GM23338 (cell line): ENCODE measurements at regions not wholly inside any gene's neighbourhood (a gene's known extent, or its start where the extent isn't known, plus 50 kb on each side); places are given as distances from the start of the nearest gene placed in this dataset.

Experiments
- ATAC-seq: fragments of 200-7000 bp; cut with Tn5 transposase; 3 replicates; pipeline ENCODE4 v1.9.1; 2020
- DNase-seq: peaks from one replicate; pipeline ENCODE4 v3.0.0-alpha.2; 2015; ENCODE audit warnings: low spot score
- H2AFZ ChIP-seq: fragments of 200-600 bp; sonication (generic); 2 replicates; pipeline ENCODE4 v1.8.0; 2016; ENCODE audit warnings: antibody characterized with exemption, mild to moderate bottlenecking, moderate library complexity
- H3F3A ChIP-seq: fragments of 200-600 bp; sonication (generic); replicated peaks from 2 replicates; pipeline ENCODE4 v1.8.0; 2017; ENCODE audit warnings: antibody characterized with exemption, mixed run types, low read depth
- H3K27ac ChIP-seq: fragments of 200-600 bp; sonication (generic); 2 replicates; pipeline ENCODE4 v1.6.1; 2016; ENCODE audit warnings: low read depth
- H3K27me3 ChIP-seq: fragments of 200-600 bp; sonication (generic); 2 replicates; pipeline ENCODE4 v1.8.0; 2016; ENCODE audit warnings: mild to moderate bottlenecking, mixed run types, moderate library complexity; ENCODE audit not compliant: insufficient read depth
- H3K36me3 ChIP-seq: fragments of 200-600 bp; sonication (generic); 2 replicates; pipeline ENCODE4 v1.8.0; 2016; ENCODE audit warnings: mild to moderate bottlenecking; ENCODE audit not compliant: insufficient read depth
- H3K4me1 ChIP-seq: fragments of 200-600 bp; sonication (generic); 2 replicates; pipeline ENCODE4 v1.8.0; 2016; ENCODE audit warnings: mild to moderate bottlenecking, moderate library complexity; ENCODE audit not compliant: insufficient read depth
- H3K4me2 ChIP-seq: fragments of 200-600 bp; sonication (generic); 2 replicates; pipeline ENCODE4 v1.7.1; 2017; ENCODE audit warnings: mixed run types
- H3K4me3 ChIP-seq: fragments of 200-600 bp; sonication (generic); 2 replicates; pipeline ENCODE4 v1.6.1; 2016; ENCODE audit warnings: mixed run types
- H3K79me2 ChIP-seq: fragments of 200-600 bp; sonication (generic); replicated peaks from 2 replicates; pipeline ENCODE4 v1.8.0; 2017; ENCODE audit warnings: mild to moderate bottlenecking; ENCODE audit not compliant: insufficient read depth
- H3K9me2 ChIP-seq: fragments of 200-600 bp; sonication (generic); 2 replicates; pipeline ENCODE4 v1.8.0; 2017; ENCODE audit not compliant: insufficient read depth
- H4K20me1 ChIP-seq: fragments of 200-600 bp; sonication (generic); replicated peaks from 2 replicates; pipeline ENCODE4 v1.8.0; 2017; ENCODE audit warnings: mild to moderate bottlenecking; ENCODE audit not compliant: insufficient read depth
- H3K27ac Mint-ChIP-seq: 2 replicates; pipeline ENCODE4 v1.8.0; 2020; ENCODE audit warnings: inconsistent platforms, mild to moderate bottlenecking, moderate library complexity, mixed read lengths
- H3K27me3 Mint-ChIP-seq: 3 replicates; pipeline ENCODE4 v1.8.0; 2022; ENCODE audit warnings: low read depth, mild to moderate bottlenecking, moderate library complexity, mixed read lengths, inconsistent platforms; ENCODE audit not compliant: insufficient read depth, poor library complexity
- H3K36me3 Mint-ChIP-seq: 3 replicates; pipeline ENCODE4 v1.8.0; 2021; ENCODE audit warnings: low read depth, mild to moderate bottlenecking, inconsistent platforms, moderate library complexity, mixed read lengths
- H3K4me1 Mint-ChIP-seq: 3 replicates; pipeline ENCODE4 v1.8.0; 2020; ENCODE audit warnings: mild to moderate bottlenecking, inconsistent platforms, mixed read lengths
- H3K4me3 Mint-ChIP-seq: 3 replicates; pipeline ENCODE4 v1.8.0; 2021; ENCODE audit warnings: moderate library complexity, mild to moderate bottlenecking, inconsistent platforms, mixed read lengths
- H3K9me3 Mint-ChIP-seq: 3 replicates; pipeline ENCODE4 v1.8.0; 2020; ENCODE audit warnings: moderate library complexity, mild to moderate bottlenecking, inconsistent platforms, mixed read lengths
- CREB1 ChIP-seq: fragments of 250-450 bp; sonication (Bioruptor Pico); IDR thresholded peaks from 2 replicates; pipeline ENCODE4 v1.5.0; 2020; ENCODE audit warnings: low read depth, mild to moderate bottlenecking, moderate library complexity
- ETS1 ChIP-seq: IDR thresholded peaks from 2 replicates; pipeline ENCODE4 v1.6.1; 2016; ENCODE audit warnings: antibody characterized with exemption
- EZH2 ChIP-seq: fragments of 200-600 bp; sonication (generic); IDR thresholded peaks from one replicate; pipeline ENCODE4 v1.8.0; 2017; ENCODE audit warnings: antibody characterized with exemption, mild to moderate bottlenecking, low read depth; ENCODE audit not compliant: unreplicated experiment
- EZH2phosphoT487 ChIP-seq: fragments of 200-600 bp; sonication (generic); IDR thresholded peaks from one replicate; pipeline ENCODE4 v1.8.1; 2018; ENCODE audit warnings: antibody characterized with exemption; ENCODE audit not compliant: unreplicated experiment
- JUNB ChIP-seq: IDR thresholded peaks from one replicate; pipeline ENCODE4 v1.6.1; 2016; ENCODE audit warnings: antibody characterized with exemption; ENCODE audit not compliant: unreplicated experiment
- NANOG ChIP-seq: IDR thresholded peaks from 2 replicates; pipeline ENCODE4 v1.6.1; 2016; ENCODE audit warnings: antibody characterized with exemption, borderline replicate concordance
- POLR2AphosphoS5 ChIP-seq: IDR thresholded peaks from 2 replicates; pipeline ENCODE4 v1.6.1; 2016; ENCODE audit warnings: antibody characterized with exemption, low read depth
- STAT1 ChIP-seq: IDR thresholded peaks from one replicate; pipeline ENCODE4 v1.6.1; 2016; ENCODE audit warnings: antibody characterized with exemption; ENCODE audit not compliant: unreplicated experiment
- ZNF114 ChIP-seq: fragments of 250-450 bp; sonication (Bioruptor Pico); IDR thresholded peaks from 2 replicates; pipeline ENCODE4 v1.5.0; 2020; ENCODE audit warnings: mild to moderate bottlenecking, moderate library complexity
- ZNF331 ChIP-seq: fragments of 250-450 bp; sonication (Bioruptor Pico); IDR thresholded peaks from 2 replicates; pipeline ENCODE4 v1.5.0; 2020; ENCODE audit warnings: low read depth, mild to moderate bottlenecking, moderate library complexity
- ZNF462 ChIP-seq: fragments of 250-450 bp; sonication (Bioruptor Pico); IDR thresholded peaks from 2 replicates; pipeline ENCODE4 v1.5.0; 2020; ENCODE audit warnings: mild to moderate bottlenecking, moderate library complexity
- TF ChIP-seq, protein P1 (sequence below): IDR thresholded peaks from one replicate; pipeline ENCODE4 v1.6.1; 2018; ENCODE audit warnings: antibody characterized with exemption; ENCODE audit not compliant: unreplicated experiment
- TF ChIP-seq, protein P2 (sequence below), 2 experiments: fragments of 200-600 bp in 1 of 2; sonication (generic) in 1 of 2; conservative IDR thresholded peaks; 2 replicates each; pipeline versions ENCODE4 v1.5.1 to v1.6.1; 2016 to 2017; ENCODE audit warnings: antibody characterized with exemption in 2 of 2, low read depth in 2 of 2, mild to moderate bottlenecking in 2 of 2, moderate library complexity in 1 of 2

GRCh38 chr5:52648726-52649125 lies 139.0 kb upstream of the ITGA1 start:
- ATAC-seq (no peak), DNase-seq (no peak)
- no peaks in the 10 kb centered on the region for H3K4me1 ChIP-seq
- H3K9me2 ChIP-seq: no peaks in the 10 kb centered on the region
- Mint-ChIP-seq H3K27ac (no peak overlapping the region), H3K36me3 (peaks cover 19% of the 10 kb centered on the region), H3K9me3 (peaks cover 27% of the 10 kb centered on the region), H3K27me3 (peaks cover 4% of the 10 kb centered on the region), H3K4me3 (no peak overlapping the region), H3K4me1 (no peaks in the 10 kb centered on the region)
- H4K20me1 ChIP-seq: no peaks in the 10 kb centered on the region
- peak overlapping the region; percentile 21; the same call in 1 of the 2 replicates for H2AFZ ChIP-seq
- H3K27ac ChIP-seq: no peak overlapping the region
- no peak overlapping the region for H3K4me2 ChIP-seq
- no peaks in the 10 kb centered on the region for H3K27me3 ChIP-seq
- H3F3A ChIP-seq: no peaks in the 10 kb centered on the region
- no peaks in the 10 kb centered on the region for H3K36me3 ChIP-seq
- H3K4me3 ChIP-seq: no peak overlapping the region
- TF ChIP-seq, protein P1, sequence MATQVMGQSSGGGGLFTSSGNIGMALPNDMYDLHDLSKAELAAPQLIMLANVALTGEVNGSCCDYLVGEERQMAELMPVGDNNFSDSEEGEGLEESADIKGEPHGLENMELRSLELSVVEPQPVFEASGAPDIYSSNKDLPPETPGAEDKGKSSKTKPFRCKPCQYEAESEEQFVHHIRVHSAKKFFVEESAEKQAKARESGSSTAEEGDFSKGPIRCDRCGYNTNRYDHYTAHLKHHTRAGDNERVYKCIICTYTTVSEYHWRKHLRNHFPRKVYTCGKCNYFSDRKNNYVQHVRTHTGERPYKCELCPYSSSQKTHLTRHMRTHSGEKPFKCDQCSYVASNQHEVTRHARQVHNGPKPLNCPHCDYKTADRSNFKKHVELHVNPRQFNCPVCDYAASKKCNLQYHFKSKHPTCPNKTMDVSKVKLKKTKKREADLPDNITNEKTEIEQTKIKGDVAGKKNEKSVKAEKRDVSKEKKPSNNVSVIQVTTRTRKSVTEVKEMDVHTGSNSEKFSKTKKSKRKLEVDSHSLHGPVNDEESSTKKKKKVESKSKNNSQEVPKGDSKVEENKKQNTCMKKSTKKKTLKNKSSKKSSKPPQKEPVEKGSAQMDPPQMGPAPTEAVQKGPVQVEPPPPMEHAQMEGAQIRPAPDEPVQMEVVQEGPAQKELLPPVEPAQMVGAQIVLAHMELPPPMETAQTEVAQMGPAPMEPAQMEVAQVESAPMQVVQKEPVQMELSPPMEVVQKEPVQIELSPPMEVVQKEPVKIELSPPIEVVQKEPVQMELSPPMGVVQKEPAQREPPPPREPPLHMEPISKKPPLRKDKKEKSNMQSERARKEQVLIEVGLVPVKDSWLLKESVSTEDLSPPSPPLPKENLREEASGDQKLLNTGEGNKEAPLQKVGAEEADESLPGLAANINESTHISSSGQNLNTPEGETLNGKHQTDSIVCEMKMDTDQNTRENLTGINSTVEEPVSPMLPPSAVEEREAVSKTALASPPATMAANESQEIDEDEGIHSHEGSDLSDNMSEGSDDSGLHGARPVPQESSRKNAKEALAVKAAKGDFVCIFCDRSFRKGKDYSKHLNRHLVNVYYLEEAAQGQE: no peak
- TF ChIP-seq EZH2 (no peak), STAT1 (no peak), ZNF114 (no peak), JUNB (no peak), EZH2phosphoT487 (no peak), ZNF331 (no peak), CREB1 (CRISPR knock-in tag) (no peak), ETS1 (no peak), POLR2AphosphoS5 (no peak), NANOG (no peak), ZNF462 (CRISPR knock-in tag) (no peak)
- TF ChIP-seq, protein P2, sequence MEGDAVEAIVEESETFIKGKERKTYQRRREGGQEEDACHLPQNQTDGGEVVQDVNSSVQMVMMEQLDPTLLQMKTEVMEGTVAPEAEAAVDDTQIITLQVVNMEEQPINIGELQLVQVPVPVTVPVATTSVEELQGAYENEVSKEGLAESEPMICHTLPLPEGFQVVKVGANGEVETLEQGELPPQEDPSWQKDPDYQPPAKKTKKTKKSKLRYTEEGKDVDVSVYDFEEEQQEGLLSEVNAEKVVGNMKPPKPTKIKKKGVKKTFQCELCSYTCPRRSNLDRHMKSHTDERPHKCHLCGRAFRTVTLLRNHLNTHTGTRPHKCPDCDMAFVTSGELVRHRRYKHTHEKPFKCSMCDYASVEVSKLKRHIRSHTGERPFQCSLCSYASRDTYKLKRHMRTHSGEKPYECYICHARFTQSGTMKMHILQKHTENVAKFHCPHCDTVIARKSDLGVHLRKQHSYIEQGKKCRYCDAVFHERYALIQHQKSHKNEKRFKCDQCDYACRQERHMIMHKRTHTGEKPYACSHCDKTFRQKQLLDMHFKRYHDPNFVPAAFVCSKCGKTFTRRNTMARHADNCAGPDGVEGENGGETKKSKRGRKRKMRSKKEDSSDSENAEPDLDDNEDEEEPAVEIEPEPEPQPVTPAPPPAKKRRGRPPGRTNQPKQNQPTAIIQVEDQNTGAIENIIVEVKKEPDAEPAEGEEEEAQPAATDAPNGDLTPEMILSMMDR (conservative IDR thresholded peaks at IDR 0.05; ENCODE audit: low read depth in 2 of 2): no peak
- no peaks in the 10 kb centered on the region for H3K79me2 ChIP-seq
